NOMO-1 treated with dmso at 0.1 percent for 144 hours (cell line): ENCODE measurements at regions not wholly inside any gene's neighbourhood (a gene's known extent, or its start where the extent isn't known, plus 50 kb on each side); places are given as distances from the start of the nearest gene placed in this dataset.

Source experiments
- DNase-seq: peaks from one replicate; lab custom pipeline; 2025; ENCODE audit not compliant: unreplicated experiment; lab: John Stamatoyannopoulos, UW

DNA sequence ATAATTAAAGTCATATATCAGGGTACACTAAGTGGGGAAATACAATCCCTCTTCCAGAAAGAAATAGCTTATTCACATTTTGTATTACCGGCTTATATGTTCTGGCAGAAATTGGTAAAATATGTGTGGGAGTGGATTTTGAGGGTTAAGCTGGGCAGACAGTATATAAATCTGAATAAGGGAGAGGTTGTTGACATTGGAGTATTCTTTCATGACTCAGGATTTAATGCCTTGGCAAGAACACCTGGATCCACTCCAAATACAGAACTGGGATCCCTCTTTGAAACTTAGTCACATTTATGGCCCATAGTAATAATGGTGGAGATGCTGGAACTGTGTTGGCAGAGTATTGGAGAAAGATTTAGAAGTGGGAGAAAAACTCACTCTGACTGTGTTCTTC lies 54.3 kb upstream of the TET2 start:
- DNase-seq, result no peak

GRCh38 chr4:105092768-105093167 lies 53.9 kb upstream of the TET2 start:
- no peak for DNase-seq

DNA sequence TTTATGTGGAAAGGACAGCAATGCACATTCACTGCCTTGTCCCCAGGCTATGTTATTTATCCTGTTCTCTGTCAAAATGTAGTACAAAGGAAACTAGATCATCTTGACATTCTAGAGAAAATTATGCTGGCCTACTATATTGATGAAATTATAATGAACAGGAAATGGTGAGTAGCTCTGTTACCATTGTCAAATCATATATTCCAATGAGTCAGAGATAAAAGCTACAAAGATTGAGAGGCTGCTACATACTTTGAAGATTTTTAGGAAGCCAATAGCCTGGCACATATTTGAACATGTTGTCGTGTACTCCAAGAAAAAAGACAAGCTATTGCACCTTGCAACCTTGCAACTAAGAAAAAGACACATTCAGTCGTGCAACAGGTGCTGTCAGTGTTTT lies 52.7 kb upstream of the TET2 start:
- DNase-seq, result no peak
